CD4-positive, alpha-beta T cell treated with Interleukin-1 beta for 1 hour (primary cell): ENCODE measurements at regions not wholly inside any gene's neighbourhood (a gene's known extent, or its start where the extent isn't known, plus 50 kb on each side); places are given as distances from the start of the nearest gene placed in this dataset.

Experiments
- DNase-seq, 2 donors: peaks; one replicate each; pipeline ENCODE4 v3.0.0-alpha.2; 2020 to 2022

- DNase-seq, result no peak
These were observed 107.8 kb upstream of the CITED2 start for GRCh38 chr6:139482287-139482686.

GRCh38 chr6:139480356-139481165 lies 106.1 kb upstream of the CITED2 start:
- no peak for DNase-seq

- DNase-seq, result no peak
These were observed 105.2 kb upstream of the CITED2 start for GRCh38 chr6:139479433-139480222.

GRCh38 chr6:139475646-139476045 lies 101.2 kb upstream of the CITED2 start:
- no peak for DNase-seq

- DNase-seq, result no peak
These were observed 100.8 kb upstream of the CITED2 start for GRCh38 chr6:139475241-139475640.

GRCh38 chr6:139474145-139475108 lies 100.0 kb upstream of the CITED2 start:
- DNase-seq, result no peak

- no peak for DNase-seq
These were observed 99.3 kb upstream of the CITED2 start for GRCh38 chr6:139473731-139474130.

- DNase-seq, result no peak
These were observed 98.8 kb upstream of the CITED2 start for GRCh38 chr6:139473231-139473701.

GRCh38 chr6:139472351-139473015 lies 98.0 kb upstream of the CITED2 start:
- no peak for DNase-seq

GRCh38 chr6:139470997-139471396 lies 96.5 kb upstream of the CITED2 start:
- no peak for DNase-seq

- no peak for DNase-seq
These were observed 93.9 kb upstream of the CITED2 start for GRCh38 chr6:139468178-139468819.

- no peak for DNase-seq
These were observed 83.0 kb upstream of the CITED2 start for GRCh38 chr6:139457476-139457875.

- DNase-seq, result no peak
These were observed 77.9 kb upstream of the CITED2 start for GRCh38 chr6:139452148-139452876.

- no peak for DNase-seq
These were observed 75.2 kb upstream of the CITED2 start for GRCh38 chr6:139449611-139450000.

GRCh38 chr6:139448998-139449610 lies 74.7 kb upstream of the CITED2 start:
- DNase-seq, result no peak

- no peak for DNase-seq
These were observed 73.7 kb upstream of the CITED2 start for GRCh38 chr6:139448051-139448649.

GRCh38 chr6:139447656-139447975 lies 73.2 kb upstream of the CITED2 start:
- no peak for DNase-seq

GRCh38 chr6:139446768-139447655 lies 72.6 kb upstream of the CITED2 start:
- no peak for DNase-seq

- DNase-seq, result no peak
These were observed 71.8 kb upstream of the CITED2 start for GRCh38 chr6:139446138-139446715.
